ENCODE measurements at regions not wholly inside any gene's neighbourhood (a gene's known extent, or its start where the extent isn't known, plus 50 kb on each side); places are given as distances from the start of the nearest gene placed in this dataset.

GRCh38 chr15:36389107-36389506 lies 190.3 kb upstream of the CDIN1 start:
- no peak for TF ChIP-seq CTCF (IDR thresholded peaks at IDR 0.05)
- no peak for TF ChIP-seq POLR2AphosphoS5 (IDR thresholded peaks at IDR 0.05; ENCODE audit: low read depth, low read length)
- TF ChIP-seq REST (IDR thresholded peaks at IDR 0.05; ENCODE audit: insufficient read depth in 1 of 2, low read depth in 2 of 2, low read length in 1 of 2), result no peak
- no peak for TF ChIP-seq TCF7L2 (IDR thresholded peaks at IDR 0.05; ENCODE audit: low read depth, low read length)

Data from Panc1 (cell line).